ENCODE measurements at regions not wholly inside any gene's neighbourhood (a gene's known extent, or its start where the extent isn't known, plus 50 kb on each side); places are given as distances from the start of the nearest gene placed in this dataset.
A peak's percentile ranks its signal among the peaks of the same experiment; 100 is the strongest.

GRCh38 chr10:130809181-130809580 lies 502.3 kb downstream of the TCERG1L start:
- DNase-seq = no peak

GRCh38 chr10:130809761-130810515 lies 501.6 kb downstream of the TCERG1L start:
- no peak for DNase-seq

DNA sequence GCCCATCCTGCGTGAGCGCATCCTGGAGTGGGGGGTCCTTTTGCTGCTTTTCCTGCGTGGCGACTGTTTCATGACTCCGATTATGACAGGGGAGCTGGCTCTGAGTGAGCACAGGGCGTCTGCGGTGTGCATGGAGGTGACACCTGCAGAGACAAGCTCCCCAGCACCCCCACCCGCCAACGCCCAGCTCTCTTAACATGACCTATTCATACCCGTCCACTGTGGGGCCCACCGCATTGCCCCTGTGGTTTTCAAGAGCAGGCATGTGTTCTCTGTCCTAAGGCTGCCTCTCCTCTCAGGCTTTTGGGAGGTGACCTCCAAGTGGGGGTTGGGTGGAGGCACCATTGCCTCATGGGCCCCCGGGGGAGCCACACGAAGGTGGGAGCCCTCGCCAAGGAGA lies 500.7 kb downstream of the TCERG1L start:
- no peak for DNase-seq

DNA sequence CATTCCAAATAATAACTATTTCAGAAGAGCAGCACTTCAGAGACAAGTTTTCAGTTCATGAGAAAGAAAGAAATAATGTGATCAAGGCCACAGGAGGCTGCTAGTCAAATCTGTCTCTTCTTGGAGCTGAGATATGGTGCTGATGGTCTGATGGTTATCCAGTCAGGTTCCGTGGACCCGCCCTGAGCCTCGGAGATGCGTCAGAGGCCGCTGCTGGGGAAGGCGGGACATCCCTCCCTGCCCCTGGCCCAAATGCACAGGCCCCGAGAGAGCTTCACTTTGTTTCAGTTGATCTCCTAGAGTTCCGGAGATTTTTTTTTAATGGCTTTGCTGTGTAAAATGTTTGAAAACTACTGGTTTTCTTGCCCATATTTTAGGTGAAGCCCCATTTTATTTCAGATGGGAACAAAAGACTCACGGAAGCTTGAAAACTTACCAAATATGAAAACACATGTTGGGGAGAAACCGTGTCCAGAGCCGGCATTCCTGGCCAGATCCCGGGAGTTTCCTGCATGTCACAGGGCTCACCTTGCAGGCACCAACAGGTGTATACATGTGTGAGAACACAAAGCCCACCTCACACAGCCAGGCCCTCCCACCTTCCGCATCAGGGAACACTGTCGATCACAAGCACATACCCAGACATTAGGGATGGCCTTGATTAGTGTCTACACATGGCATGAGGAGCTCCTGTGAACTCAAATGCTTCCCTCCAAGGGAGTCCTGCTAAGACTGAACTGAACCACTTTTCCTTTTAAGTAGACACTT lies 499.0 kb downstream of the TCERG1L start:
- DNase-seq = no peak

DNA sequence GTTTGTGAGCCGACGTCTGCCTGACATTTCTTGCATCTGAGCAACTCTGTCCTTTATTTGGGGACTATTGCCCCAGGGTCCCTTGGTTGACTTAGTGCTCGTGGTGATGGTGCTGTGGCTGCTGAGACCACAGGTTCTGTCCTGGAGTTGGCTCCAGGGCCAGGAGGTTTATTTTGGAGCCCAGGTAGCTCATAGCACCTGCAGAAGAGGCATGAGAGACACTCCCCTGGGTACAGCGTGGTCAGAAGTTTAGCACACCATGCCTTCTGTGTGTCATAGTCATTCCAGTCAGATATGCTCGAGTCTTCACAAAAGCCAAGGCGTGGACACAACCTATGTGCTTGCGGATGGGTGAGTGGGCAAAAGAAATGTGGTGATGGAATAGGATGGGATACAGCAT lies 496.9 kb downstream of the TCERG1L start:
- no peak for DNase-seq

DNA sequence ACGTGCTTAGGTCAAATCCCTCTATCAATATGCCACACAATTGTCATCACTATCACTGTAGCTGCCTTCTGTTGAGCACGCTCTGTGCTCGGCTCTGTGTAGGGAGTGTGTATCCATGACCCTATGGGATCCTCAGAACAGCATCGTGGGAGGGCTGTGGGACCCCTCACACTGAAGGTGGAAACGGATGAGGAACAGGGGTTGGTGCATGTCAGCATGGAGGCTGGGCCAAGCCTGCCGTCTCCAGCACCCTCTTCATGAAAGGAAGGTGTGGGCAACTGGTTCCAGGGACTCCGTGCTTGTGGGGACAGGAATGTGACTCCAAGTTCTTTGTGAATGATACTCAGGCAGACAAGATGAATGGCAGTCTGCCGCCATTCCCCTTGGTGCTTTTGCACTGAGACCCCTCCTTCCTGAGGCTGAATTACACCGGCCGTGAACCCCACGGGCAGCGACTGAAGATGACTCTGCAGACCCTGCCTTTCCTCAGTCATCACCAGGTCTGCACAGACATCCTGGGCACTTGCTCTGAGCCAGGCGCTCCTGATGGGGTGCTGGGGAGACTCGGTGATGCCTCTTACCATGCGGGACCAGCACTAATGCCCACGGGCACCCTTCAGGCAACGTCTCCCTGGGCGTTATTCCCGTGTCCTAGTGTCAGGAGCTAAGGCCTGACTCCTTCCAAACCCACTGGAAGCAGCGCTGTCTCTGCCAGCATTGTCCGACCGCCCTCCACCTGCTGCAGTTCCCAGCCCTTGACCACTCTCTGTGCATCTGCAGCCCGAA lies 495.2 kb downstream of the TCERG1L start:
- DNase-seq = no peak

- DNase-seq = no peak
These were observed 494.4 kb downstream of the TCERG1L start for GRCh38 chr10:130817046-130817624.

DNA sequence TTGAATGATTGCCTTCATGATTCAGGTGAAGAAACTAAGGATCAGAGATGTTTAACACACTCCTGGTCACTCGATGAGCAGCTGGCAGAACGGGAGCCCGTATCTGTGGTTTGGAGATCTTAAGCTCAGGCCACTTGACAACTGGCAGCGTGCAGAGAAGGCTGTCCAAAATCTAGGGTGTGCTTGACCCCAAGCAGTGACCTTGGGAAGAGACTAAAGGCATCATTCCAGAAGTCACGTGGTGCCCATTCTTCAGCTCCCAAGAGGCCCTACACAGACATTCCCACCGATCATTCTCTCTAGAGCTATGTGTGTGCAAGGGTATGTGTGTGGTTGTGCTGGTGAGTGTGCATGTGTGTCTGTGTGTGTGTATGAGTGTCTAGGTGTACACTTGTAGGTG lies 493.8 kb downstream of the TCERG1L start:
- no peak for DNase-seq

- DNase-seq = peak; percentile 71
These were observed 490.5 kb downstream of the TCERG1L start for GRCh38 chr10:130820880-130821482.

- no peak for DNase-seq
These were observed 487.1 kb downstream of the TCERG1L start for GRCh38 chr10:130824230-130825014.

DNA sequence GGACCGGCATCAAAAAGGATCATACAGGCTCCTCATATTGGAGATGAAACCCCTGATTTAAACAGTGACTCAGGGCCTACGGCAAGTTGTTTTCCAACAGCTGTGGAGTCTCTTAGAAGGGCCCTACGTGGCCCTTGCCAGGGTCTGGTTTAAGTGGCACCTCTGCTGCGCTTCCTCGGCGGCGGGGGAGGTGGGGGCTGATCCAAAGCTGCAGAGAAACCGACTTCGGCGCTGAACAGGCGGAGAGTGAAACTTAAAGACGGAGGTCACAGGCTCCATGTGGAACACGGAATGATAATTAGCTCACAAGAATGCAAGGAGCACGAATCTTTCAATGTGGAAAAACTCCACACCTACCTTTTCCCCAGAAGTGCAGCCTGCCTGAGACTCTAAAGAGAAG lies 477.9 kb downstream of the TCERG1L start:
- no peak for DNase-seq

- DNase-seq = no peak
These were observed 477.4 kb downstream of the TCERG1L start for GRCh38 chr10:130834170-130834569.

- no peak for DNase-seq
These were observed 476.9 kb downstream of the TCERG1L start for GRCh38 chr10:130834573-130834972.

GRCh38 chr10:130835068-130835467 lies 476.5 kb downstream of the TCERG1L start:
- DNase-seq = no peak

GRCh38 chr10:130836344-130836743 lies 475.2 kb downstream of the TCERG1L start:
- no peak for DNase-seq

GRCh38 chr10:130843051-130843653 lies 468.4 kb downstream of the TCERG1L start:
- no peak for DNase-seq

GRCh38 chr10:130844310-130844709 lies 467.2 kb downstream of the TCERG1L start:
- no peak for DNase-seq

- no peak for DNase-seq
These were observed 464.4 kb downstream of the TCERG1L start for GRCh38 chr10:130847170-130847569.

DNA sequence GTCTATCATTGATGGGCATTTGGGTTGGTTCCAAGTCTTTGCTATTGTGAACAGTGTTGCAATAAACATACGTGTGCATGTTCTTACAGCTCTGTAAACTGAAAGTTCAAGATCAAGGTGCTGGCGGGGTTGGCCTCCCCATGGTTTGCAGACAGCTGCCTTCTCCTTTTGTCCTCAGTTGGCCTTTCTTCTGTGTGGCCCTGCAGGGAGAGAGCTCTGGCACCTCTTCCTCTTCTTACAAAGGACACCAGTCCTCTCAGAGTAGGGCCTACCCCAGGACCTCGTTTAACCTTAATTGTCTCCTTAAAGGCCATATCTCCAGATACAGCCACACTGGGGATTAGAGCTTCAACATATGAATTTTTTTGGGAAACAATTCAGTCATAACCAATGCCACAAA lies 462.7 kb downstream of the TCERG1L start:
- DNase-seq = no peak

- no peak for DNase-seq
These were observed 457.4 kb downstream of the TCERG1L start for GRCh38 chr10:130854151-130854550.

DNA sequence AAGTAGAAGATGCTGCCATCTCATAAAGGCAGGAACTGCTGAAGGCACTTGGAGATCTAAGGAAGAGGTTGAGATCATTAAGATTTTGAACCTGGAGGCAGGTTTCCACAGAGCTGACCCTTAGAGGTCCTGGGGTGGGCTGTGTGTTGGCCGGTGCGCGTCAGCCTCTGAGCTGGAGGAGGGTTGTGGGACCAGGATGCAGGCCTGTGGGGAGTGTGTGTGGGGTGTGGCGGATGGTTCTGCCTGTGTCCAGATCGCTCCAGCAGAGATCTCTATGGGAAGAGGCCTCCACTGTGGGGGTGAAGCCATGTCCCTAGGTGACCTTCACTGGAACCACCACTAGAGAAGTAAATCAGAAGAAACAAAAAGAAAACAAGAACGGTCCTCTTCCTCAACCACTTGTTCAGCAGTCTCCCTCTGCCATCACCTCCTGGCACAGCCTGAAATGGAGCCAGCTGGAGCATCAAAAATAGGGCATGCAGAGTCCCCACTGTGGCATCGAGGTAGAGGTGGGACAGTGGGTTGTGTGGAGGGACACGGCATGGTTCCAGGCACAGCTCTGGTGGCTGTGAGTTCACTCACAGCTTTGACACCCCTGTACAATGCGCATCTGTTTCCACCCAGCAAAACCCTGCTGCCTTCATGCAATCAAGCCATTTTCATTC lies 453.8 kb downstream of the TCERG1L start:
- DNase-seq = no peak

Data from NCI-H2171 (cell line).